HG03457 (cell line): ENCODE measurements at regions not wholly inside any gene's neighbourhood (a gene's known extent, or its start where the extent isn't known, plus 50 kb on each side); places are given as distances from the start of the nearest gene placed in this dataset.
"Not testable (repeated sequence)": the region's sequence is repeated elsewhere in the genome, so short reads cannot be mapped to it uniquely, and the experiment has no call there.

Experiments
- ATAC-seq: cut with Tn5 transposase; IDR thresholded peaks from one replicate; pipeline ENCODE4 v1.9.1; 2021; ENCODE audit warnings: moderate number of reproducible peaks; ENCODE audit not compliant: unreplicated experiment

GRCh38 chr2:43004879-43005244 lies 212.5 kb upstream of the HAAO start:
- ATAC-seq = no peak

- ATAC-seq = not testable (repeated sequence)
Observed at GRCh38 chr2:43004126-43004865, 211.9 kb upstream of the HAAO start.

GRCh38 chr2:43003702-43004101 lies 211.3 kb upstream of the HAAO start:
- ATAC-seq = no peak

- no peak for ATAC-seq
Observed at GRCh38 chr2:43001787-43002468, 209.5 kb upstream of the HAAO start.

- ATAC-seq = no peak
Observed at GRCh38 chr2:43001055-43001378, 208.6 kb upstream of the HAAO start.

GRCh38 chr2:43000242-43001054 lies 208.1 kb upstream of the HAAO start:
- ATAC-seq = no peak

- ATAC-seq = no peak
Observed at GRCh38 chr2:42999856-43000241, 207.5 kb upstream of the HAAO start.

GRCh38 chr2:42999391-42999841 lies 207.0 kb upstream of the HAAO start:
- ATAC-seq = no peak

- no peak for ATAC-seq
Observed at GRCh38 chr2:42998721-42999120, 206.3 kb upstream of the HAAO start.

- ATAC-seq = no peak
Observed at GRCh38 chr2:42996528-42996927, 204.1 kb upstream of the HAAO start.

GRCh38 chr2:42995752-42996422 lies 203.5 kb upstream of the HAAO start:
- ATAC-seq = no peak

- not testable (repeated sequence) for ATAC-seq
Observed at GRCh38 chr2:42989283-42990081, 197.1 kb upstream of the HAAO start.

GRCh38 chr2:42988055-42988454 lies 195.7 kb upstream of the HAAO start:
- ATAC-seq = not testable (repeated sequence)

- no peak for ATAC-seq
Observed at GRCh38 chr2:42987112-42987922, 194.9 kb upstream of the HAAO start.

- ATAC-seq = no peak
Observed at GRCh38 chr2:42984617-42985016, 192.2 kb upstream of the HAAO start.

- no peak for ATAC-seq
Observed at GRCh38 chr2:42984081-42984480, 191.7 kb upstream of the HAAO start.

- no peak for ATAC-seq
Observed at GRCh38 chr2:42980764-42981416, 188.5 kb upstream of the HAAO start.

GRCh38 chr2:42979870-42980763 lies 187.7 kb upstream of the HAAO start:
- ATAC-seq = no peak
